H9 (cell line): ENCODE measurements at regions not wholly inside any gene's neighbourhood (a gene's known extent, or its start where the extent isn't known, plus 50 kb on each side); places are given as distances from the start of the nearest gene placed in this dataset.

Experiments used
- DNase-seq: peaks from one replicate; pipeline ENCODE4 v3.0.0-alpha.2; 2017
- H2AFZ ChIP-seq: one replicate; pipeline ENCODE4 v1.6.1; 2013; ENCODE audit warnings: mild to moderate bottlenecking, low read length, control low read depth, moderate library complexity
- H2AK5ac ChIP-seq: 2 replicates; pipeline ENCODE4 v1.6.1; 2013; ENCODE audit warnings: low read length, control low read depth, mixed read lengths; ENCODE audit not compliant: insufficient read length
- H2BK120ac ChIP-seq: one replicate; pipeline ENCODE4 v1.6.1; 2013; ENCODE audit warnings: low read depth, mild to moderate bottlenecking, low read length, control low read depth, inconsistent platforms; ENCODE audit not compliant: poor library complexity, severe bottlenecking
- H2BK12ac ChIP-seq: 2 replicates; pipeline ENCODE4 v1.6.1; 2013; ENCODE audit warnings: low read length, control low read depth, mixed read lengths, low read depth; ENCODE audit not compliant: insufficient read length
- H2BK15ac ChIP-seq: 2 replicates; pipeline ENCODE4 v1.6.1; 2013; ENCODE audit warnings: low read depth, low read length, control low read depth
- H2BK20ac ChIP-seq: one replicate; pipeline ENCODE4 v1.6.1; 2013; ENCODE audit warnings: low read depth, mild to moderate bottlenecking, low read length, control low read depth, inconsistent platforms; ENCODE audit not compliant: poor library complexity, severe bottlenecking
- H2BK5ac ChIP-seq: 2 replicates; pipeline ENCODE4 v1.6.1; 2013; ENCODE audit warnings: low read length, control low read depth, mixed read lengths; ENCODE audit not compliant: insufficient read length
- H3K14ac ChIP-seq: 2 replicates; pipeline ENCODE4 v1.6.1; 2013; ENCODE audit warnings: low read length, control low read depth; ENCODE audit not compliant: insufficient read depth
- H3K18ac ChIP-seq: 2 replicates; pipeline ENCODE4 v1.6.1; 2013; ENCODE audit warnings: low read depth, mild to moderate bottlenecking, mixed read lengths, low read length, control low read depth; ENCODE audit not compliant: insufficient read length
- H3K23ac ChIP-seq: 2 replicates; pipeline ENCODE4 v1.6.1; 2013; ENCODE audit warnings: low read length, control low read depth, mixed read lengths, low read depth; ENCODE audit not compliant: insufficient read length
- H3K23me2 ChIP-seq: 2 replicates; pipeline ENCODE4 v1.6.1; 2013; ENCODE audit warnings: low read depth, mild to moderate bottlenecking, mixed read lengths, low read length, control low read depth; ENCODE audit not compliant: insufficient read length, poor library complexity, severe bottlenecking
- H3K27ac ChIP-seq: 2 replicates; pipeline ENCODE4 v1.5.1; 2013; ENCODE audit warnings: low read length, control low read depth, mixed read lengths, low read depth; ENCODE audit not compliant: insufficient read length
- H3K27me3 ChIP-seq: 2 replicates; pipeline ENCODE4 v1.6.1; 2013; ENCODE audit warnings: low read length, control low read depth, inconsistent platforms; ENCODE audit not compliant: insufficient read depth
- H3K4ac ChIP-seq: 2 replicates; pipeline ENCODE4 v1.6.1; 2013; ENCODE audit warnings: low read depth, mild to moderate bottlenecking, control low read depth, inconsistent platforms, low read length, moderate library complexity
- H3K4me1 ChIP-seq: 2 replicates; pipeline ENCODE4 v1.6.1; 2013; ENCODE audit warnings: low read length, control low read depth, inconsistent platforms; ENCODE audit not compliant: insufficient read depth
- H3K4me2 ChIP-seq: 2 replicates; pipeline ENCODE4 v1.6.1; 2013; ENCODE audit warnings: low read length, control low read depth, mixed read lengths; ENCODE audit not compliant: insufficient read length, insufficient read depth
- H3K56ac ChIP-seq: 2 replicates; pipeline ENCODE4 v1.6.1; 2013; ENCODE audit warnings: low read depth, mild to moderate bottlenecking, mixed read lengths, low read length, control low read depth; ENCODE audit not compliant: insufficient read length
- H3K79me1 ChIP-seq: 2 replicates; pipeline ENCODE4 v1.6.1; 2013; ENCODE audit warnings: low read depth, mild to moderate bottlenecking, moderate library complexity, low read length, control low read depth, inconsistent platforms; ENCODE audit not compliant: insufficient read depth, poor library complexity, severe bottlenecking
- H3K79me2 ChIP-seq: 2 replicates; pipeline ENCODE4 v1.6.1; 2013; ENCODE audit warnings: low read length, control low read depth, inconsistent platforms; ENCODE audit not compliant: insufficient read depth
- H3K9ac ChIP-seq: 2 replicates; pipeline ENCODE4 v1.6.1; 2013; ENCODE audit warnings: low read length, control low read depth, mixed read lengths; ENCODE audit not compliant: insufficient read length; ENCODE audit errors: extremely low read depth
- H3K9me3 ChIP-seq: one replicate; pipeline ENCODE4 v1.6.1; 2013; ENCODE audit warnings: low read depth, low read length, inconsistent platforms; ENCODE audit not compliant: control insufficient read depth
- H3T11ph ChIP-seq: one replicate; pipeline ENCODE4 v1.6.1; 2013; ENCODE audit warnings: mild to moderate bottlenecking, low read length, control low read depth, inconsistent platforms
- H4K20me1 ChIP-seq: one replicate; pipeline ENCODE4 v1.6.1; 2013; ENCODE audit not compliant: control insufficient read depth, insufficient read length, insufficient read depth
- H4K5ac ChIP-seq: 2 replicates; pipeline ENCODE4 v1.6.1; 2013; ENCODE audit warnings: low read depth, mild to moderate bottlenecking, mixed read lengths, low read length, control low read depth; ENCODE audit not compliant: insufficient read length
- H4K8ac ChIP-seq: replicated peaks from 2 replicates; pipeline ENCODE4 v1.6.1; 2013; ENCODE audit warnings: low read length, control low read depth, mixed read lengths, low read depth; ENCODE audit not compliant: insufficient read length
- H4K91ac ChIP-seq: 2 replicates; pipeline ENCODE4 v1.6.1; 2013; ENCODE audit warnings: low read depth, mild to moderate bottlenecking, moderate library complexity, mixed read lengths, low read length, control low read depth; ENCODE audit not compliant: insufficient read length
- H3K27ac Mint-ChIP-seq, 3 experiments: 2 replicates in 2 of 3; 3 replicates in 1 of 3; pipeline ENCODE4 v1.8.0; 2020 to 2021; ENCODE audit warnings: mixed read lengths in 3 of 3, mild to moderate bottlenecking in 1 of 3, moderate library complexity in 1 of 3
- H3K27me3 Mint-ChIP-seq: 2 replicates; pipeline ENCODE4 v1.8.0; 2021; ENCODE audit warnings: low read depth, mild to moderate bottlenecking, moderate library complexity, mixed read lengths
- H3K36me3 Mint-ChIP-seq, 3 experiments: 2 replicates in 2 of 3; 3 replicates in 1 of 3; pipeline ENCODE4 v1.8.0; 2020 to 2021; ENCODE audit warnings: low read depth in 3 of 3, mixed read lengths in 3 of 3; ENCODE audit not compliant: insufficient read depth in 1 of 3
- H3K4me1 Mint-ChIP-seq, 2 experiments: 2 replicates each; pipeline ENCODE4 v1.8.0; 2020; ENCODE audit warnings: mixed read lengths in 2 of 2
- H3K4me3 Mint-ChIP-seq, 2 experiments: 2 replicates in 1 of 2; 3 replicates in 1 of 2; pipeline ENCODE4 v1.8.0; 2020 to 2021; ENCODE audit warnings: mild to moderate bottlenecking in 2 of 2, mixed read lengths in 2 of 2, moderate library complexity in 1 of 2
- H3K9me3 Mint-ChIP-seq, 2 experiments: 2 replicates in 1 of 2; 3 replicates in 1 of 2; pipeline ENCODE4 v1.8.0; 2020; ENCODE audit warnings: mild to moderate bottlenecking in 2 of 2, mixed read lengths in 2 of 2, moderate library complexity in 1 of 2
- WGBS: extraction: QIAGEN DNeasy Blood & Tissue Kit; methylation state at CpG from one replicate; pipeline ENCODE4 v1.1.7; 2013; ENCODE audit warnings: missing lambda C conversion rate, low lambda C conversion rate, mixed read lengths; ENCODE audit not compliant: insufficient read length; ENCODE audit errors: extremely low coverage; 5-methylcytosine and 5-hydroxymethylcytosine counted together
- TF ChIP-seq, protein P1 (sequence below): fragments of 200-600 bp; sonication (generic); conservative IDR thresholded peaks from 3 replicates; pipeline ENCODE4 v1.8.0; 2021; ENCODE audit warnings: antibody characterized with exemption, mild to moderate bottlenecking

DNA sequence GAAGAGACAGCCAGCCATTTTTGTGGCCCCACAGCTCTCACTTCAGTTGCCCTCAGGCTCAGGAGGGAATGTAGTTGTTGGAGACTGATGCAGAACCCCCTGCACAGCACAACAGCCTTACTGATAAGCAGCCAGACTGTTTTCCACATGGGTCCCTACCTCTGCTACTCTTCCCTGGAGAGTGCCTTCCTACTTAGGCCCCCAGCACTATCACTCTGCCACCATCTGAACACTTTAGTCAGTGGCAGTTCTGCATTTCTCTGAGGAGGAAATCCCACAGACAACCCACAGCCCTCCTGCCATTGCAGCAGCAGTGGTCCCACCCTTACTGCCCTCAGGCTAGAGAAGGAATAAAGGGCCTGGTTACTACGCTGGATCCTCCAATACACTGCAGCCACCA, 61.8 kb upstream of the PTPRD start:
- Histone ChIP-seq H3K27ac (no peak overlapping the region), H3K14ac (0 out of 2 replicates have a peak overlapping the region, but pooled peaks have one; percentile 24), H4K8ac (no peak overlapping the region), H2BK120ac (no peak overlapping the region), H2BK12ac (no peak overlapping the region), H3K23me2 (no peaks in the 10 kb centered on the region), H2BK5ac (no peak overlapping the region), H4K20me1 (no peaks in the 10 kb centered on the region), H2BK15ac (no peak overlapping the region), H3K23ac (no peak overlapping the region), H4K5ac (no peak overlapping the region), H3K4me1 (no peaks in the 10 kb centered on the region), H3K9me3 (no peaks in the 10 kb centered on the region), H2BK20ac (no peak overlapping the region), H4K91ac (no peak overlapping the region), H3K9ac (no peak overlapping the region), H3T11ph (no peak overlapping the region), H3K56ac (no peak overlapping the region), H3K4ac (no peak overlapping the region), H3K79me1 (no peaks in the 10 kb centered on the region), H3K4me2 (no peak overlapping the region), H3K79me2 (no peaks in the 10 kb centered on the region), H2AFZ (no peak overlapping the region), H3K18ac (no peak overlapping the region), H3K27me3 (no peaks in the 10 kb centered on the region), H2AK5ac (no peak overlapping the region)
- no CpG with 5 or more reads among the region's 1 CpG for WGBS
- Mint-ChIP-seq H3K36me3 (peaks cover 0 to 2% (median under 1%) of the 10 kb centered on the region in 3 experiments; a peak in 3 of 7 replicates), H3K9me3 (peaks cover 2 to 3% of the 10 kb centered on the region in 2 experiments), H3K4me1 (peaks cover 0 to 7% of the 10 kb centered on the region in 2 experiments; a peak in 2 of 4 replicates), H3K27me3 (no peaks in the 10 kb centered on the region), H3K4me3 (no peak overlapping the region), H3K27ac (0 out of 7 replicates have a peak overlapping the region, but pooled peaks of 1 of the 3 experiments have one; percentile 18)
- TF ChIP-seq, protein P1, sequence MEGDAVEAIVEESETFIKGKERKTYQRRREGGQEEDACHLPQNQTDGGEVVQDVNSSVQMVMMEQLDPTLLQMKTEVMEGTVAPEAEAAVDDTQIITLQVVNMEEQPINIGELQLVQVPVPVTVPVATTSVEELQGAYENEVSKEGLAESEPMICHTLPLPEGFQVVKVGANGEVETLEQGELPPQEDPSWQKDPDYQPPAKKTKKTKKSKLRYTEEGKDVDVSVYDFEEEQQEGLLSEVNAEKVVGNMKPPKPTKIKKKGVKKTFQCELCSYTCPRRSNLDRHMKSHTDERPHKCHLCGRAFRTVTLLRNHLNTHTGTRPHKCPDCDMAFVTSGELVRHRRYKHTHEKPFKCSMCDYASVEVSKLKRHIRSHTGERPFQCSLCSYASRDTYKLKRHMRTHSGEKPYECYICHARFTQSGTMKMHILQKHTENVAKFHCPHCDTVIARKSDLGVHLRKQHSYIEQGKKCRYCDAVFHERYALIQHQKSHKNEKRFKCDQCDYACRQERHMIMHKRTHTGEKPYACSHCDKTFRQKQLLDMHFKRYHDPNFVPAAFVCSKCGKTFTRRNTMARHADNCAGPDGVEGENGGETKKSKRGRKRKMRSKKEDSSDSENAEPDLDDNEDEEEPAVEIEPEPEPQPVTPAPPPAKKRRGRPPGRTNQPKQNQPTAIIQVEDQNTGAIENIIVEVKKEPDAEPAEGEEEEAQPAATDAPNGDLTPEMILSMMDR, result no peak
- DNase-seq, result no peak
